ENCODE measurements at regions not wholly inside any gene's neighbourhood (a gene's known extent, or its start where the extent isn't known, plus 50 kb on each side); places are given as distances from the start of the nearest gene placed in this dataset.
"Not testable (repeated sequence)": the region's sequence is repeated elsewhere in the genome, so short reads cannot be mapped to it uniquely, and the experiment has no call there.

GRCh38 chrX:3876393-3876792, 162.9 kb upstream of the PRKX start:
- not testable (repeated sequence) for DNase-seq (ENCODE audit: extremely low read depth in 1 of 11, low read depth in 9 of 11, low spot score in 4 of 11)

GRCh38 chrX:3875638-3876037, 162.2 kb upstream of the PRKX start:
- not testable (repeated sequence) for DNase-seq (ENCODE audit: extremely low read depth in 1 of 11, low read depth in 9 of 11, low spot score in 4 of 11)

- not testable (repeated sequence) for DNase-seq (ENCODE audit: extremely low read depth in 1 of 11, low read depth in 9 of 11, low spot score in 4 of 11)
These were observed 158.9 kb upstream of the PRKX start for GRCh38 chrX:3872226-3872879.

GRCh38 chrX:3867067-3867831, 153.8 kb upstream of the PRKX start:
- not testable (repeated sequence) for DNase-seq (ENCODE audit: extremely low read depth in 1 of 11, low read depth in 9 of 11, low spot score in 4 of 11)

- not testable (repeated sequence) for DNase-seq (ENCODE audit: extremely low read depth in 1 of 11, low read depth in 9 of 11, low spot score in 4 of 11)
These were observed 144.9 kb upstream of the PRKX start for GRCh38 chrX:3858332-3858731.

- not testable (repeated sequence) for DNase-seq (ENCODE audit: extremely low read depth in 1 of 11, low read depth in 9 of 11, low spot score in 4 of 11)
These were observed 130.2 kb upstream of the PRKX start for GRCh38 chrX:3843522-3844145.

GRCh38 chrX:3842822-3843521, 129.5 kb upstream of the PRKX start:
- DNase-seq (ENCODE audit: extremely low read depth in 1 of 11, low read depth in 9 of 11, low spot score in 4 of 11), result not testable (repeated sequence)

- not testable (repeated sequence) for DNase-seq (ENCODE audit: extremely low read depth in 1 of 11, low read depth in 9 of 11, low spot score in 4 of 11)
These were observed 125.3 kb upstream of the PRKX start for GRCh38 chrX:3838754-3839153.

GRCh38 chrX:3837958-3838643, 124.7 kb upstream of the PRKX start:
- not testable (repeated sequence) for DNase-seq (ENCODE audit: extremely low read depth in 1 of 11, low read depth in 9 of 11, low spot score in 4 of 11)

GRCh38 chrX:3837211-3837610, 123.8 kb upstream of the PRKX start:
- not testable (repeated sequence) for DNase-seq (ENCODE audit: extremely low read depth in 1 of 11, low read depth in 9 of 11, low spot score in 4 of 11)

GRCh38 chrX:3833761-3834542, 120.5 kb upstream of the PRKX start:
- DNase-seq (ENCODE audit: extremely low read depth in 1 of 11, low read depth in 9 of 11, low spot score in 4 of 11), result not testable (repeated sequence)

GRCh38 chrX:3830020-3830419, 116.6 kb upstream of the PRKX start:
- not testable (repeated sequence) for DNase-seq (ENCODE audit: extremely low read depth in 1 of 11, low read depth in 9 of 11, low spot score in 4 of 11)

GRCh38 chrX:3829041-3829531, 115.6 kb upstream of the PRKX start:
- DNase-seq (ENCODE audit: extremely low read depth in 1 of 11, low read depth in 9 of 11, low spot score in 4 of 11), result not testable (repeated sequence)

GRCh38 chrX:3828378-3829040, 115.1 kb upstream of the PRKX start:
- not testable (repeated sequence) for DNase-seq (ENCODE audit: extremely low read depth in 1 of 11, low read depth in 9 of 11, low spot score in 4 of 11)

GRCh38 chrX:3824008-3824407, 110.6 kb upstream of the PRKX start:
- not testable (repeated sequence) for DNase-seq (ENCODE audit: extremely low read depth in 1 of 11, low read depth in 9 of 11, low spot score in 4 of 11)

- no peak for DNase-seq (ENCODE audit: extremely low read depth in 1 of 11, low read depth in 9 of 11, low spot score in 4 of 11)
These were observed 106.7 kb upstream of the PRKX start for GRCh38 chrX:3820167-3820566.

GRCh38 chrX:3817480-3817879, 104.0 kb upstream of the PRKX start:
- DNase-seq (ENCODE audit: extremely low read depth in 1 of 11, low read depth in 9 of 11, low spot score in 4 of 11), result not testable (repeated sequence)
